ENCODE measurements at regions not wholly inside any gene's neighbourhood (a gene's known extent, or its start where the extent isn't known, plus 50 kb on each side); places are given as distances from the start of the nearest gene placed in this dataset.

- POLR2A ChIA-PET, result no interaction called here
These were observed 129.2 kb upstream of the CCL2 start for GRCh38 chr17:34125921-34126320.

GRCh38 chr17:34126496-34126895, 128.6 kb upstream of the CCL2 start:
- Mint-ChIP-seq H3K36me3 (ENCODE audit: low read depth) (no peaks in the 10 kb centered on the region), H3K27ac (no peak overlapping the region), H3K4me3 (no peak overlapping the region), H3K4me1 (no peaks in the 10 kb centered on the region), H3K9me3 (no peaks in the 10 kb centered on the region), H3K27me3 (no peaks in the 10 kb centered on the region)
- ChIA-PET POLR2A (no interaction called here), CTCF (no interaction called here)
- no peak for DNase-seq

More at GRCh38 chr17:34125921-34126320, 129.2 kb upstream of the CCL2 start:
- CTCF ChIA-PET, result no interaction called here
- Mint-ChIP-seq H3K9me3 (no peaks in the 10 kb centered on the region), H3K27me3 (no peaks in the 10 kb centered on the region), H3K27ac (no peak overlapping the region), H3K36me3 (ENCODE audit: low read depth) (no peaks in the 10 kb centered on the region), H3K4me1 (no peaks in the 10 kb centered on the region), H3K4me3 (no peak overlapping the region)
- DNase-seq, result no peak

GRCh38 chr17:34126965-34127364, 128.1 kb upstream of the CCL2 start:
- CTCF ChIA-PET, result interaction anchor here (0.9 kb wide), 1 partner anchor 18 kb away, joined by 3 read pairs; no protein-coding TSS in a partner anchor
- Mint-ChIP-seq H3K4me1 (no peaks in the 10 kb centered on the region), H3K36me3 (ENCODE audit: low read depth) (no peaks in the 10 kb centered on the region), H3K27me3 (no peaks in the 10 kb centered on the region), H3K27ac (no peak overlapping the region), H3K4me3 (no peak overlapping the region), H3K9me3 (no peaks in the 10 kb centered on the region)
- POLR2A ChIA-PET, result no interaction called here
- DNase-seq, result no peak

GRCh38 chr17:34130544-34130943, 124.5 kb upstream of the CCL2 start:
- Mint-ChIP-seq H3K4me1 (no peaks in the 10 kb centered on the region), H3K27ac (no peak overlapping the region), H3K4me3 (no peak overlapping the region), H3K9me3 (no peaks in the 10 kb centered on the region), H3K27me3 (peaks cover 2% of the 10 kb centered on the region), H3K36me3 (ENCODE audit: low read depth) (no peaks in the 10 kb centered on the region)
- ChIA-PET CTCF (no interaction called here), POLR2A (no interaction called here)
- DNase-seq, result no peak

GRCh38 chr17:34131386-34131785, 123.7 kb upstream of the CCL2 start:
- no peak overlapping the region for H3K27ac Mint-ChIP-seq
- H3K27me3 Mint-ChIP-seq, result peaks cover 8% of the 10 kb centered on the region
- no peaks in the 10 kb centered on the region for H3K9me3 Mint-ChIP-seq
- ChIA-PET CTCF (no interaction called here), POLR2A (no interaction called here)
- H3K4me3 Mint-ChIP-seq, result no peak overlapping the region
- H3K4me1 Mint-ChIP-seq, result no peaks in the 10 kb centered on the region
- H3K36me3 Mint-ChIP-seq (ENCODE audit: low read depth), result no peaks in the 10 kb centered on the region
- no peak for DNase-seq

GRCh38 chr17:34133350-34133749, 121.7 kb upstream of the CCL2 start:
- H3K9me3 Mint-ChIP-seq, result no peaks in the 10 kb centered on the region

GRCh38 chr17:34135841-34136240, 119.2 kb upstream of the CCL2 start:
- Mint-ChIP-seq H3K4me3 (no peak overlapping the region), H3K27me3 (peaks cover 26% of the 10 kb centered on the region), H3K36me3 (ENCODE audit: low read depth) (no peaks in the 10 kb centered on the region), H3K9me3 (no peaks in the 10 kb centered on the region), H3K4me1 (no peaks in the 10 kb centered on the region), H3K27ac (no peak overlapping the region)
- ChIA-PET CTCF (no interaction called here), POLR2A (no interaction called here)
- no peak for DNase-seq

More at GRCh38 chr17:34133350-34133749, 121.7 kb upstream of the CCL2 start:
- Mint-ChIP-seq H3K27ac (no peak overlapping the region), H3K36me3 (ENCODE audit: low read depth) (no peaks in the 10 kb centered on the region), H3K4me1 (no peaks in the 10 kb centered on the region), H3K4me3 (no peak overlapping the region), H3K27me3 (peaks cover 13% of the 10 kb centered on the region)
- POLR2A ChIA-PET, result no interaction called here
- CTCF ChIA-PET, result no interaction called here
- DNase-seq, result no peak

- ChIA-PET POLR2A (interaction anchor here (0.7 kb wide), 1 partner anchor 956 kb away, joined by 4 read pairs; no protein-coding TSS in a partner anchor), CTCF (no interaction called here)
- Mint-ChIP-seq H3K4me3 (no peak overlapping the region), H3K36me3 (ENCODE audit: low read depth) (no peaks in the 10 kb centered on the region), H3K27ac (no peak overlapping the region), H3K4me1 (no peaks in the 10 kb centered on the region), H3K27me3 (peaks cover 26% of the 10 kb centered on the region), H3K9me3 (no peaks in the 10 kb centered on the region)
- DNase-seq, result no peak
These were observed 115.1 kb upstream of the CCL2 start for GRCh38 chr17:34140006-34140405.

- Mint-ChIP-seq H3K36me3 (ENCODE audit: low read depth) (no peaks in the 10 kb centered on the region), H3K27me3 (peaks cover 16% of the 10 kb centered on the region), H3K27ac (no peak overlapping the region), H3K9me3 (no peaks in the 10 kb centered on the region), H3K4me3 (no peak overlapping the region), H3K4me1 (no peaks in the 10 kb centered on the region)
- CTCF ChIA-PET, result interaction anchor here (1.2 kb wide), 1 partner anchor 14 kb away, joined by 4 read pairs; no protein-coding TSS in a partner anchor
- no peak for DNase-seq
- POLR2A ChIA-PET, result no interaction called here
These were observed 113.5 kb upstream of the CCL2 start for GRCh38 chr17:34141590-34141989.

- no peaks in the 10 kb centered on the region for H3K4me1 Mint-ChIP-seq
- H3K9me3 Mint-ChIP-seq, result no peaks in the 10 kb centered on the region
- no peak overlapping the region for H3K4me3 Mint-ChIP-seq
- no peaks in the 10 kb centered on the region for H3K36me3 Mint-ChIP-seq (ENCODE audit: low read depth)
- ChIA-PET CTCF (no interaction called here), POLR2A (no interaction called here)
- DNase-seq, result no peak
- H3K27ac Mint-ChIP-seq, result no peak overlapping the region
- peaks cover 19% of the 10 kb centered on the region for H3K27me3 Mint-ChIP-seq
These were observed 111.7 kb upstream of the CCL2 start for GRCh38 chr17:34143430-34143829.

GRCh38 chr17:34146440-34147043, 108.5 kb upstream of the CCL2 start:
- Mint-ChIP-seq H3K4me1 (no peaks in the 10 kb centered on the region), H3K27ac (no peak overlapping the region), H3K9me3 (no peaks in the 10 kb centered on the region), H3K4me3 (no peak overlapping the region), H3K27me3 (peaks cover 9% of the 10 kb centered on the region), H3K36me3 (ENCODE audit: low read depth) (no peaks in the 10 kb centered on the region)
- POLR2A ChIA-PET, result no interaction called here
- CTCF ChIA-PET, result no interaction called here
- DNase-seq, result peak; percentile 77

GRCh38 chr17:34151102-34151501, 104.0 kb upstream of the CCL2 start:
- CTCF ChIA-PET, result no interaction called here
- no peak for DNase-seq
- Mint-ChIP-seq H3K27ac (no peak overlapping the region), H3K27me3 (peaks cover 34% of the 10 kb centered on the region), H3K4me1 (peaks cover 8% of the 10 kb centered on the region), H3K4me3 (no peak overlapping the region), H3K36me3 (ENCODE audit: low read depth) (no peaks in the 10 kb centered on the region), H3K9me3 (no peaks in the 10 kb centered on the region)
- POLR2A ChIA-PET, result no interaction called here

- no peak for DNase-seq
- H3K27ac Mint-ChIP-seq, result no peak overlapping the region
- peaks cover 7% of the 10 kb centered on the region for H3K9me3 Mint-ChIP-seq
- no peaks in the 10 kb centered on the region for H3K36me3 Mint-ChIP-seq (ENCODE audit: low read depth)
- CTCF ChIA-PET, result interaction anchor here (0.8 to 1.3 kb wide), 2 partner anchors 31 to 404 kb away, joined by 3 to 4 read pairs; no protein-coding TSS in a partner anchor
- peaks cover 8% of the 10 kb centered on the region for H3K4me1 Mint-ChIP-seq
- H3K4me3 Mint-ChIP-seq, result no peak overlapping the region
- POLR2A ChIA-PET, result no interaction called here
- peaks cover 54% of the 10 kb centered on the region for H3K27me3 Mint-ChIP-seq
These were observed 101.1 kb upstream of the CCL2 start for GRCh38 chr17:34153991-34154390.

All from activated CD4-positive, alpha-beta T cell treated with anti-CD3 and anti-CD28 coated beads, Interleukin-2, amount 10 ng/mL, durations not matched to agents 7 days and 5 days (primary cell).